HG03354 (cell line): ENCODE measurements at regions not wholly inside any gene's neighbourhood (a gene's known extent, or its start where the extent isn't known, plus 50 kb on each side); places are given as distances from the start of the nearest gene placed in this dataset.

ENCODE experiments used
- ATAC-seq: cut with Tn5 transposase; IDR thresholded peaks from one replicate; pipeline ENCODE4 v1.9.1; 2021; ENCODE audit warnings: mild to moderate bottlenecking; ENCODE audit not compliant: unreplicated experiment, poor library complexity, severe bottlenecking

DNA sequence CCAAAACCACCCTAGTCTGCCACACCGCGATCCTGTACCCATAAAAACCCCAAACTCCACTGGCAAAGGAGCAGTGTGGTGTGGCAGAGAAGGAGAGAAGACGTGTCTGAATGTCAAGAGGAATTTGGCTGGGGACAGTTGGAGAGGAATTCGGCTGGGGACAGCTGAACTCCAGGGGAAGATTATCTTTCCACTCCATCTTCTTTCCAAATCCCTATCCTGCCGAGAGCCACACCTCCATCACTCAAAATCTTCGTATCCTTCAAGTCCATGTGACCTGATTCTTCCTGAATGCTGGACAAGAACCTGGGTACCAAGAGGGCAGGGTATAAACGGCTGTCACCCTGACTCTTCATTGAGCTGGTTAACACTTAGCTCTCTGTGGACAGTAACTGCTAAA is 448.1 kb downstream of the ARHGEF28 start:
- ATAC-seq, result no peak

DNA sequence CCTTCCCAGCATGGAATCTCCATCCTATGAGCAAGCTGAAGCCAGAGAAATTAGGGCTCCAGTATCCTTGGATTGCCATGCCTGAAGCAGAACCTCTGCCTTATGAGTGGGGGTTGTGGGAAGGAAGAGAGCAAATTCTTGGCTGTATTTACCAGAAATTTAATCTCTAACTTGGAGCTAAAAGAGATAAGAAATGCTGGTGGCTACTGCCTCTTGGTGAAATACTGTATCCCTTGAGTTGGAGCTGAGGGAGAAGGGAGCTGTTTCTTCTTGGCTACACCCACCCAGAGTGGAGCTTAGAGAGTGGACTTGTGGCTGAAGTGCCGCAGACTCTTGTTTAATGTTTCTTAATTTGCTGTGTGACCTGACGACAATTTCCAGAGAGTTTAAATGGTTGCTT is 447.3 kb downstream of the ARHGEF28 start:
- ATAC-seq, result no peak

DNA sequence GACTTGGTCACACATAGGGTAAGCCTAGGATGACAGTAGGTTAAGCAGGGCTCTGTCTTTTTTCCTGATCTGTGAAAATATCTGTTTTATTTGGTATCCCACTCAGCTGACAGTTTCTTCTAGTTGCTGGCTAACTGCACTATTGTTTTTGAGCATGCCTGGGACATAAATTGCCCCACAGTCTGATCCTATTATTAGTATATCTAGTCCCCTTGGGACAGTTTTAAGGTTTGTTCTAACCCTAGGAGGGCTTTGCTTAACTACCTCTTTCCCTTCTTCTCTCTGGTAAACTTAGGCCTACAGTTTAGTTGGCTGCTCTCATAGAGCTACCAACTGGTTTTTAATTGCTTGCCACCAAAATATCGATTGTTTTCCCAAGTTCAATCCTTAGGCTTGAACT is 446.6 kb downstream of the ARHGEF28 start:
- ATAC-seq, result no peak

DNA sequence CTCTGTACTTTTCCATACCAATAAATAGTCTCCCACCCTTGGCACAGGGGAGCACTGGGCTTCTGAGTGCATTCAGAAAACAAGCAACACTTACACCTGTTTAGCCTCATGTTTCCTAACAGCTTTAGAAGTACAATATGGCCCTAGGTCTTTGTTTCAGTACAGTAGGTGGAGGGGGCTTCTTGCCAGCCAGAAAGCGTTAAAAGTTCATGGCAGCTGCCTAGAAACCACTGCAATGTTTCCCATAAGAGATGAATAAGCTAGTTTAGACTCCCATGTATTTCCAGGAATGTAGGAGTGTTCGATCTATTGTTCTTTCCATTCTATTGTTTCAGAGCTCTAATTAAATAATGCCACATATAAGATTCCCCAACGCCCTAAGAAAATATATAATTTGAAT is 444.8 kb downstream of the ARHGEF28 start:
- no peak for ATAC-seq

- no peak for ATAC-seq
Measured at GRCh38 chr5:74069741-74070140, 443.7 kb downstream of the ARHGEF28 start.

- no peak for ATAC-seq
Measured at GRCh38 chr5:74067748-74068541, 441.9 kb downstream of the ARHGEF28 start.

DNA sequence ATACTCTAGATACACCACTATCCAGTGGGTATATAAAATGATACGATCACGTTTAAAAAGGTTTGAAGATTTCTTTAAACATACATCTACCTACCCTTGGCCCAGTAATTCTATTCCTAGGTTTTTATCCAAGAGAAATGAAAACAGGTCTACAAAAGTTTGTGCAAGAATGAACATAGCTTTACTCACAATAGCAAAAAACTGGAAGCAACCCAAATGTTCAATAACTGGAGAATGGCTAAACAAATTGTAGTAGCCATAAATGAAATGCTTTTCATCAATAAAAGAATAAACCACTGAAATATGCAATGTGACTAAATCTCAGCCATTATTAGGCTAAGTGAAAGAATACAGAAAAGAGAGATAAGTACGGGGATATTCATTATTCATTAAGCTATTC is 438.9 kb downstream of the ARHGEF28 start:
- ATAC-seq, result no peak

- ATAC-seq, result no peak
Measured at GRCh38 chr5:74064225-74064624, 438.2 kb downstream of the ARHGEF28 start.

GRCh38 chr5:74063821-74064220 is 437.8 kb downstream of the ARHGEF28 start:
- ATAC-seq, result no peak

GRCh38 chr5:74063346-74063745 is 437.4 kb downstream of the ARHGEF28 start:
- no peak for ATAC-seq

DNA sequence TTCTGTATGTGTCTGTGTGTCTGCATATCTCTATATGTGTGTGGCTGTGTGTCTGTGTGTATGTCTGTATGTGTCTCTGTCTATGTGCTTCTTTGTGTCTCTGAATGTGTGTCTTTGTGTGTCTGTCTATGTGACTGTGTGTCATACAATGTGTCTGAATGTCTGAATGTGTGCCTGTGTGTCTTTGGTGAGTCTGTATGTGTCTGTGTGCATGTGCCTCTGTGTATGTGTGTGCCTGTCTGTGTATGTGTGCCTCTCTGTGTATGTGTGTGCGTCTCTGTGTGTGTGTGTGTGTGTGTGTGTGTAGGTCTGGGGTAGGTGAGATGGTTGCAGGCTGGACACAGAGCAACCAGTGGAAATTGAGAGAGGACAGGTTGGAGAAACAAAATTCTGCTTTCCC is 435.3 kb downstream of the ARHGEF28 start:
- no peak for ATAC-seq

GRCh38 chr5:74059706-74060105 is 433.7 kb downstream of the ARHGEF28 start:
- no peak for ATAC-seq

GRCh38 chr5:74056789-74057164 is 430.8 kb downstream of the ARHGEF28 start:
- ATAC-seq, result no peak

DNA sequence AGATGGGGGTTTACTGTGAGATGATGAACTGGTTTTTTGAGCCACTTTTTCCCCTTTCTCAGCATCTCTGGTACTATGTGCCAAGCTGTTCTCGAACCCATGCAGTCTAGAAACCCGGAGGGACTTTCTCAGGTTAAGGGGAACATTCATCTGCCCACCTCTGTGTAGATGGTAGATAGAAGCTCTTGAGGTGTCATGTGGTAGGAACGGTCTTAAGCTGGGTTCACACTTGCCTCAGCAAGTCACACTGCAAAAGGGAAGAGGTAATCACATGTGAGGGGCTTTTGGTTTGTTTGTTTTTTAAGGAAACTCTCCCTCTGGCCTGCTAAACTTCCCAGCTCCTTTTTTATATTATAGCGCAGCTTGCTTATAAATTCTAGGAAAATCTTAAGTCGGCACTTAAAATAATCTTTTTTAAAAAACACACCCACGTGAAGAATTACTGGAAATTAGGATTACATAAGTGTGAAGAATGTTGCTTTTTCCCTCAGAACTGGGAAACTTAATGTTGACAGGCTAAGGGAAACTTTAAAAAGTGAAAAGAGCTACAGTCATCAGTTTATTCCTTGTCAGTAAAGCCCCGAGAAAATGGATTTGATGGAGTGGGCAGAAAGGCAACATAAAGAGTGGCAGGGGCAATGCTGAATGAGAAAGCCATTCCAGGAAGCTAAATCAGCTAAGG is 430.3 kb downstream of the ARHGEF28 start:
- ATAC-seq, result no peak

DNA sequence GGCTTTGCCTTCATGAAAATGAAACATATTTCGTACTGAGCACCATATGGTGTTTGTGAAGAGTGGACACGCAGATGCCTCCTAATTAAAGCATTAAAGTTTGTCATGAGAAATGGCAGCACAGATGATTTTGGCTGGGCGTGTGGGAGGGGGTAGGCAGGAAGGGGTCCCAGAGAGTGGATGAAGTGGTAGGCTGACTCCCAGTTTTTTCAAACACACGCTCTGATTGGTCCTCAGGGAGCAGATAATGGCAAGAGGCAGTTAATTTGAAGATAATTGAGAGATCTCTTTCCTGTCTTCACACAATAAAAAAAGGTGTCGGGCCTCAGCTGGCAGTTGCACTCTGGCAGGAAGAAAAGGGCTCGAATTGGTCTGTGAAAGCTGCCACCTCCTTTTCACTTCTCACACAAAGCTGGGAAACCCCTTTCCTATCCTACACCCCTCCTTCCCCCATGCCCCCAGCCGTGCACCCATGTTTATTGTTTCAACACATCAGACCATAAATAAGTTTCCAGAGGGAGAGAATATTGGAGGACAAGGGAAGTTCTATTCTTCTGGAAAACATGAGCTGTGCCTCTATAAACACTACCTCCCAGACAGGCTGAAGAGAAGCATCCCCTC is 429.6 kb downstream of the ARHGEF28 start:
- ATAC-seq, result no peak

GRCh38 chr5:74054641-74055421 is 428.8 kb downstream of the ARHGEF28 start:
- ATAC-seq, result no peak

- no peak for ATAC-seq
Measured at GRCh38 chr5:74054139-74054538, 428.1 kb downstream of the ARHGEF28 start.

DNA sequence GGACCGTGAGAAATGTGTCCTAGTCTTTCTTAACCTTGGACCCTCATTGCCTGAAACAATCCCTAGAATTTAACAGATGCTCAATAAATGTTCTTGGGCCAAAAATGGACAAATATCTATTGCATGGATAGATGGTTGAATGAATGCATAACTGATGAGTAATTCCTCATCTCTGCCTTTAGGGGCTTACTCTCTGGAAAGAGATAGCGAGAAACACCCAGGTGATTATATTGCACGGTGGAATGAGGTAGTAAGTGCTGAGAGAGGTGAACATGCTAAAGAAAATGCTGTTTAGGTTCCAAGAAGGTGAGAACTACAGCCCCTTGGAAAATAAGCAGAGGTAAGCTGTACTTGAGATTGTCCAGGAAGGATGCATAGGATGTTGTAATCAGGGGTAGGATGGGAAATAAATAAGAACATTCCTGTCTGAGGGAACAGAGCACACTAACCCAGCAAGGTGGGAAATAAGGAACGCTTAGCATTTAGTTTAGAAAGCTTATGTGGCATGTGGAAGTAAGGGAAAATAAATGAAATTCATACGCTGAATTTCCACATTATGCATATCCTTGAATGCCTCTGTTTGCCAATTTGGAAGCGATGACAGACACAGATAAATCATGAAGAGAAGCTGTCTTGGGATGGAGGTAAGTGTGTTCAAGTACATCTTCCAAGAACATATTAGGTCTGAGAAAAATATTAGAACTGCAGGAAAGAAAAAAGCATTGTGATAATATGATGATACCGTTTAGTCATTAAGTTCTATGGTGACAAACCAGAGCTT is 426.6 kb downstream of the ARHGEF28 start:
- no peak for ATAC-seq

- ATAC-seq, result no peak
Measured at GRCh38 chr5:74051076-74051475, 425.1 kb downstream of the ARHGEF28 start.

GRCh38 chr5:74044936-74045335 is 418.9 kb downstream of the ARHGEF28 start:
- no peak for ATAC-seq
